Trophoblast cell (in vitro differentiated cells and primary cell): ENCODE measurements at regions not wholly inside any gene's neighbourhood (a gene's known extent, or its start where the extent isn't known, plus 50 kb on each side); places are given as distances from the start of the nearest gene placed in this dataset.
"Not testable (repeated sequence)": the region's sequence is repeated elsewhere in the genome, so short reads cannot be mapped to it uniquely, and the experiment has no call there.

Source experiments
- DNase-seq, 2 donors: peaks; one replicate each; pipeline ENCODE4 v3.0.0-alpha.2; 2016
- H2AFZ ChIP-seq: 2 replicates; pipeline ENCODE4 v1.6.1; 2013; ENCODE audit warnings: low read length, moderate library complexity, mild to moderate bottlenecking; ENCODE audit not compliant: insufficient read depth, poor library complexity
- H2AK5ac ChIP-seq: 2 replicates; pipeline ENCODE4 v1.6.1; 2013; ENCODE audit warnings: mild to moderate bottlenecking, low read length
- H2BK120ac ChIP-seq: 2 replicates; pipeline ENCODE4 v1.6.1; 2013; ENCODE audit warnings: low read length, mild to moderate bottlenecking, moderate library complexity; ENCODE audit not compliant: insufficient read depth, poor library complexity
- H2BK12ac ChIP-seq: 2 replicates; pipeline ENCODE4 v1.6.1; 2013; ENCODE audit warnings: mild to moderate bottlenecking, low read length, moderate library complexity
- H2BK5ac ChIP-seq: 2 replicates; pipeline ENCODE4 v1.6.1; 2013; ENCODE audit warnings: low read length, low read depth, moderate library complexity, mild to moderate bottlenecking; ENCODE audit not compliant: poor library complexity
- H3K14ac ChIP-seq: 2 replicates; pipeline ENCODE4 v1.6.1; 2013; ENCODE audit warnings: mild to moderate bottlenecking, low read length
- H3K18ac ChIP-seq: 2 replicates; pipeline ENCODE4 v1.6.1; 2013; ENCODE audit warnings: mild to moderate bottlenecking, low read length
- H3K23ac ChIP-seq: 2 replicates; pipeline ENCODE4 v1.6.1; 2013; ENCODE audit warnings: low read length
- H3K27ac ChIP-seq: 2 replicates; pipeline ENCODE4 v1.5.1; 2013; ENCODE audit warnings: low read depth, mild to moderate bottlenecking, inconsistent platforms, low read length, moderate library complexity
- H3K27me3 ChIP-seq: 2 replicates; pipeline ENCODE4 v1.6.1; 2013; ENCODE audit warnings: inconsistent platforms, mild to moderate bottlenecking, low read length, moderate library complexity; ENCODE audit not compliant: insufficient read depth
- H3K36me3 ChIP-seq, 2 experiments: 1 replicate in 1 of 2; 2 replicates in 1 of 2; pipeline ENCODE4 v1.6.1; 2013; ENCODE audit warnings: low read length in 2 of 2, mild to moderate bottlenecking in 2 of 2, moderate library complexity in 1 of 2; ENCODE audit not compliant: insufficient read depth in 2 of 2, control insufficient read depth in 1 of 2
- H3K4ac ChIP-seq: 2 replicates; pipeline ENCODE4 v1.6.1; 2013; ENCODE audit warnings: low read depth, mild to moderate bottlenecking, low read length, moderate library complexity
- H3K4me1 ChIP-seq, 2 experiments: 1 replicate in 1 of 2; 2 replicates in 1 of 2; pipeline ENCODE4 v1.6.1; 2013; ENCODE audit warnings: low read length in 2 of 2, mild to moderate bottlenecking in 2 of 2, moderate library complexity in 1 of 2; ENCODE audit not compliant: insufficient read depth in 2 of 2, control insufficient read depth in 1 of 2
- H3K4me2 ChIP-seq: 2 replicates; pipeline ENCODE4 v1.6.1; 2013; ENCODE audit warnings: inconsistent platforms, mild to moderate bottlenecking, low read length, moderate library complexity
- H3K4me3 ChIP-seq: 2 replicates; pipeline ENCODE4 v1.5.1; 2013; ENCODE audit warnings: mild to moderate bottlenecking, low read depth, low read length, inconsistent platforms
- H3K79me1 ChIP-seq: one replicate; pipeline ENCODE4 v1.6.1; 2013; ENCODE audit warnings: low read length
- H3K79me2 ChIP-seq: 2 replicates; pipeline ENCODE4 v1.6.1; 2013; ENCODE audit warnings: low read length, mild to moderate bottlenecking; ENCODE audit not compliant: control insufficient read depth, insufficient read depth, poor library complexity
- H3K9ac ChIP-seq: 2 replicates; pipeline ENCODE4 v1.6.1; 2013; ENCODE audit warnings: mild to moderate bottlenecking, low read length
- H3K9me3 ChIP-seq: 2 replicates; pipeline ENCODE4 v1.6.1; 2013; ENCODE audit warnings: low read depth, mild to moderate bottlenecking, control low read depth, inconsistent platforms, low read length; ENCODE audit not compliant: insufficient read depth
- H4K12ac ChIP-seq: 2 replicates; pipeline ENCODE4 v1.6.1; 2013; ENCODE audit warnings: low read depth, mild to moderate bottlenecking, low read length, moderate library complexity
- H4K8ac ChIP-seq: 2 replicates; pipeline ENCODE4 v1.6.1; 2013; ENCODE audit warnings: low read depth, mild to moderate bottlenecking, low read length, moderate library complexity
- H4K91ac ChIP-seq: one replicate; pipeline ENCODE4 v1.6.1; 2013; ENCODE audit warnings: low read depth, mild to moderate bottlenecking, low read length, moderate library complexity
- WGBS: extraction: QIAGEN DNeasy Blood & Tissue Kit; methylation state at CpG from one replicate; pipeline ENCODE4 v1.1.7; 2013; ENCODE audit warnings: missing lambda C conversion rate; ENCODE audit not compliant: insufficient read length, insufficient coverage; ENCODE audit errors: extremely low coverage; 5-methylcytosine and 5-hydroxymethylcytosine counted together

DNA sequence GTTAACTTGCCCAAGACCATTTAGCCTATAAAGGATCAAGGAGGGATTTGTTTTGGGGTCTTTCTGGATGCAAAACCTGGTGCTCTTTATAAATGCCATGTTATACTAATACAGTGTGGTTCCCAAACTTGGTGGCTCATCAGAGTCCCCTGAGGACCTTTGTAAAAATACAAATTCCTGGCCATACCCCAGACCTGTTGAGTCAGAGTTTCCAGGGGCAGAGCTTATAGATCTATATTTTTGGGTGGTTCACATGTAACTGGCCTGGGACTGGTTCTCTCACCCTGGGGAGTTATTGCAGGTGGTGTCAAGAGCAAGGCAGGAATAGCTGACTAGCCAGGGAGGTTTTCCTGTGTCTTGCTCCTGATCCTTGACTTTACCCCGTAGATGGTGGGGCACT is 136.9 kb upstream of the HNRNPU start:
- no peak overlapping the region for H4K91ac ChIP-seq
- DNase-seq: no peak
- H3K18ac ChIP-seq: no peak overlapping the region
- H3K79me2 ChIP-seq: no peaks in the 10 kb centered on the region
- no peak overlapping the region for H3K27ac ChIP-seq
- no peak overlapping the region for H3K4me2 ChIP-seq
- no peak overlapping the region for H3K4me3 ChIP-seq
- H2AFZ ChIP-seq: no peak overlapping the region
- H2AK5ac ChIP-seq: no peak overlapping the region
- H3K14ac ChIP-seq: no peak overlapping the region
- H2BK120ac ChIP-seq: no peak overlapping the region
- no peak overlapping the region for H2BK12ac ChIP-seq
- no peaks in the 10 kb centered on the region for H3K9me3 ChIP-seq
- no peaks in the 10 kb centered on the region for H3K36me3 ChIP-seq
- H2BK5ac ChIP-seq: no peak overlapping the region
- H3K23ac ChIP-seq: no peak overlapping the region
- no peaks in the 10 kb centered on the region for H3K79me1 ChIP-seq
- no peaks in the 10 kb centered on the region for H3K4me1 ChIP-seq
- H4K8ac ChIP-seq: no peak overlapping the region
- no peak overlapping the region for H4K12ac ChIP-seq
- H3K27me3 ChIP-seq: no peaks in the 10 kb centered on the region
- no CpG with 5 or more reads among the region's 1 CpG for WGBS
- no peak overlapping the region for H3K4ac ChIP-seq
- H3K9ac ChIP-seq: no peak overlapping the region

- Histone ChIP-seq H2BK12ac (no peak overlapping the region), H3K23ac (no peak overlapping the region), H3K9ac (no peak overlapping the region), H4K91ac (no peak overlapping the region), H3K36me3 (no peaks in the 10 kb centered on the region), H2BK120ac (no peak overlapping the region), H2BK5ac (no peak overlapping the region), H3K4me2 (no peak overlapping the region), H3K9me3 (no peaks in the 10 kb centered on the region), H3K27me3 (no peaks in the 10 kb centered on the region), H4K8ac (no peak overlapping the region), H3K79me1 (no peaks in the 10 kb centered on the region), H3K4me3 (no peak overlapping the region), H2AK5ac (no peak overlapping the region), H3K79me2 (no peaks in the 10 kb centered on the region), H3K4me1 (no peaks in the 10 kb centered on the region), H3K27ac (no peak overlapping the region), H2AFZ (no peak overlapping the region), H3K4ac (no peak overlapping the region), H4K12ac (no peak overlapping the region), H3K18ac (no peak overlapping the region), H3K14ac (no peak overlapping the region)
- no peak for DNase-seq
These were observed 136.5 kb upstream of the HNRNPU start for GRCh38 chr1:245000872-245001188.

GRCh38 chr1:244999644-245000043 is 135.3 kb upstream of the HNRNPU start:
- not testable (repeated sequence) for H3K23ac ChIP-seq, H3K4me1 ChIP-seq, H3K36me3 ChIP-seq, H2AK5ac ChIP-seq, H4K12ac ChIP-seq, H3K9me3 ChIP-seq, H2AFZ ChIP-seq, H4K8ac ChIP-seq, H3K4me3 ChIP-seq, H3K27me3 ChIP-seq, H3K18ac ChIP-seq, H3K14ac ChIP-seq, H2BK12ac ChIP-seq, H3K9ac ChIP-seq, H2BK5ac ChIP-seq, H3K27ac ChIP-seq, H3K79me2 ChIP-seq, H4K91ac ChIP-seq, DNase-seq, H2BK120ac ChIP-seq, H3K4ac ChIP-seq, H3K4me2 ChIP-seq, H3K79me1 ChIP-seq
- WGBS: no CpG with 5 or more reads among the region's 3 CpGs

DNA sequence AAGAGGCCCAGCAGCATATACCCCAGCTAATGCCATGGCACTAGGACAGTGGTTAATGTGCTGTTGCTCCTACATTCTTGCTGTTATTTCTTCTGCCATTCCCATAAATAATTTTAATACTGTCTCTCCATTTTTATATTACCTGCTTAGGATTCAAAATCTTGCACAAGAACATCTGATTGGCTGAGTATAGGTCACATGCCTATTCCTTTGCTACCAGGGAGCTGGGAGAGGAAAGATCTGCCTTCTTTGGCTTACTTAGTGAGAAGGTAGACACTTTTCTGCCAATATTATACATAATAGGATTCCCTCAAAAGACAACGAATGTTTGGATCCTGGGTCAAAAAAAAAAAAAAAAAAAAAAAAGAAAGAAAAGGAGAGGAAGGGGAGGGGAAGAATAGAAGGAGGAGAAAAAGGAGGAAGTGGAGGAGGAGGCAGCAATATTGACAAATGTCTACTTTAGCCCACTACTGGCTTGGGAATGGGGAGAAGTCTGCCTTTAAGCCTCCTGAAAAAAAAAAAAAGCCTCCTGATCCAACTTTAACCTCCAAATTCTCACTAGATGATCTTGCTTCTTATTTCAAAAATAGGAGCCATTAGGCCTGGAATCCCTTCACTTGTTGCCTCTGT is 134.5 kb upstream of the HNRNPU start:
- Histone ChIP-seq H3K18ac (no peak overlapping the region), H2AFZ (no peak overlapping the region), H3K4me1 (no peaks in the 10 kb centered on the region), H3K27me3 (no peaks in the 10 kb centered on the region), H3K79me2 (no peaks in the 10 kb centered on the region), H3K4me3 (no peak overlapping the region), H3K4ac (no peak overlapping the region), H3K9me3 (no peaks in the 10 kb centered on the region), H3K36me3 (peaks cover 0 to 2% of the 10 kb centered on the region in 2 experiments), H2BK5ac (no peak overlapping the region), H2BK120ac (no peak overlapping the region), H3K27ac (no peak overlapping the region), H4K91ac (no peak overlapping the region), H4K12ac (no peak overlapping the region), H4K8ac (no peak overlapping the region), H3K79me1 (no peaks in the 10 kb centered on the region), H3K4me2 (no peak overlapping the region), H2AK5ac (no peak overlapping the region), H3K14ac (no peak overlapping the region), H3K9ac (no peak overlapping the region), H3K23ac (no peak overlapping the region), H2BK12ac (no peak overlapping the region)
- WGBS: no CpG with 5 or more reads among the region's 1 CpG
- no peak for DNase-seq
